Suppressor macrophage treated with lipopolysaccharide for 1 hour (primary cell): ENCODE measurements at regions not wholly inside any gene's neighbourhood (a gene's known extent, or its start where the extent isn't known, plus 50 kb on each side); places are given as distances from the start of the nearest gene placed in this dataset.

Source experiments
- DNase-seq, 3 donors: peaks; one replicate each; pipeline ENCODE4 v3.0.0-alpha.2; 2020 to 2022

DNA sequence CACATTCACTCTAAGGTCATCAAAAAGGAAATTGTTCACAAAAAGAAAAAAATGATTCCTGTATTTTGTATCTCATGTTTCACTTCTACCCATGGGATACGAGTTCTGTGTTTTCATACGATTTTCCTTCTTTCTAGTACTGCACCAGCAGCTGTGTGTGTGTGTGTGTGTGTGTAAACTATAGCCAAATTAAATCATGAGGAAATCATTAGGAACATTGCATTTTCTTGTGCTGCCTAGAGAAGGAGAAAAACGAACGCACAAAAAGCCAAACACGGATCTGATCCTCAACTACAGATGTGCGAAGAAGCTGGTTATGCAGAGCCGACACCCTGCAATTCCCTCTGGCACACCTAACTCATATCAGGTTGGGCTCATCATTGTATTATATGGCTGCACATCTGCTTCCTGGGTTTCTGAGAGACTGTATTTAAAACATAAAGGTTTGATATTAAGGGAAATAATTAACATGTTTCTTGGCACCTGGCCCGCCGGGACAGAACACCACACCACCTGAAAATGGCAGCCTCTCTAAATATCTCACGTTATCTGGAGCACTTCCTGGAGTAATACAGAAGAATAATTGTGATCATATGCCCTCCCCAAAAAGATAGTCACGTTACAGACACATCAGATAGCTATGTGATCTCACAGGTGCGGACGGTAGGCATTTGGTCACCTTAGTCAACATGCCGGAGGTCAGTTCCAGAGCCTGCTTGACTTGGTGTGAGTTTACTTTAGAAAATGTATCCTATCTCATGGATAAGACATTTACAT lies 586.3 kb upstream of the SALL3 start:
- DNase-seq = no peak

DNA sequence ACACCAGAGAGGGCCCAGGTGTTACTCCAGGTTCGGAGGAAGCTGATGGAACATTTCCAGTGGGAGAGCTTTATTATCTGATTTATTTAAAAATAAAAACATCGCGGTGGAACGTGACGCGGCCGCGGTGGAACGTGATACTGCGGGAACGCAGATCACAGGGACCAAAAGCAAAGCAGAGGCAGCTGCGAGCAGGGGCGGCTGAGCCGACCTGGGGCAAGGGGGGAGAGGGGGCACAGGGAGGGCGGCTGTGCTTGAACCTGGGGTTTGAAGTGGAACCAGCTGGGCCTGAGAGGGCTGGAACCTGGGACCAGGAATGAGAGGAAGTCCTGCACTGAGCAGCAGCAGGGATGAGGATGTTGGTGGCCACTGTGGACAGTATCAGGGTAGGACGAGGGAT lies 583.5 kb upstream of the SALL3 start:
- DNase-seq = no peak

DNA sequence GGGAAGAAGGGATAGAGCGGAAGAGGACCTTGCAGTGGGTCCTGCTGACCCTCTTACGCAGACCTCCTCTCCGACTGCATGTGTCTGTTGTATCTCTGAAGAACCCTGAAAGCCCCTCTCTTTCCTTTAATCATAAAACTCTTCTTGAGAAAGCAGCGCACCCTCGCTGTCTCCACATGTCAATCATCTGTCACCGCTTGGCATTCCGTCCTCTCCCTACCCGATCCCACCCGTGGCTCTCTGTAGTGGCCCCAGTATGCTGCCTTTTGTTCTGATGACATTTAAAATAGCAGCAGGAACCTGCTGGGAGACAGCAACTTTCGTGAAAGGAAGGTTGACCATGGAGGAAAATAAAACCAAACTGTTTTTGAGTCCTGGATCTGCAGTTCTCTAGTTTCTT lies 582.9 kb upstream of the SALL3 start:
- DNase-seq = no peak

DNA sequence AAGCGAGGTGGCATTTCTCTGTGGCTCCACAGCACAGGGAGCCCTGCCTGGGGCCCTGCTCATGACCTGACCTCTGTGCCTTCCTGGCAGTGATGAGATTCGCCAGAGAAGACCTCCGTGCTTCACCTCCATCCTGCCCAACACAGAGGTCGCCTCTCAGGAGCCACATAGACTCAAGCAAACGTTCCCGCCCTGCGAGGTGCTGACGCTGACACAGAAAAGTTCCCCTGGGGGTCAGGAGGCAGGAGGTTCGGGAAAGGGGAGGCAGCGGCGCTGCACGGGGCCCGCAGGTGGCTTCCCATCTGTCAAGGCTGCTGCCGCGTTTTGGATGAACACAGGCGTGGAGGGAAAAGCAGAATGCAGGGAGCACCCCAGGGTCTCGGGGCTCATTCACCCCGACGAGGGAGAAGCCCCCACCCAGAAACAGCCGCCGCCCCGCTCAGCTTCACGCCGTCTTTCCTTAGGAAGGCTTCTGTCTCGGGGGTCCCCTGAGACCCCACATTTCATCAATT lies 579.6 kb upstream of the SALL3 start:
- no peak for DNase-seq

DNA sequence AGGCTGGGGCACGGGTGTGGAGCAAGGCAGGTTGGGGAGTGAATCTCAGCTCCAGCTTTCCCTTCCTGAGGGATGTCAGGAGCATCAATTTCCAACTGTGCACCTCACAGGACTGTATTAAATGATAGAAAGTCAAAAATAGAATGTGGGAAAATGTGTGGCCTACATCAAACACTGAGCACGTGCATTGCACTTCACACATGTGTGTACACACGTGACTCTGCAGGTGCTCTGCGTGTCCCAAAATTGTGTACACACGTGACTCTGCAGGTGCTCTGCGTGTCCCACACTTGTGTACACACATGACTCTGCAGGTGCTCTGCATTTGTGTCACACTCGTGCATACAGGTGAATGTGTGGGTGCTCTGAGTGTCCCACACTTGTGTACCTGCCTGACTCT lies 577.2 kb upstream of the SALL3 start:
- no peak for DNase-seq

DNA sequence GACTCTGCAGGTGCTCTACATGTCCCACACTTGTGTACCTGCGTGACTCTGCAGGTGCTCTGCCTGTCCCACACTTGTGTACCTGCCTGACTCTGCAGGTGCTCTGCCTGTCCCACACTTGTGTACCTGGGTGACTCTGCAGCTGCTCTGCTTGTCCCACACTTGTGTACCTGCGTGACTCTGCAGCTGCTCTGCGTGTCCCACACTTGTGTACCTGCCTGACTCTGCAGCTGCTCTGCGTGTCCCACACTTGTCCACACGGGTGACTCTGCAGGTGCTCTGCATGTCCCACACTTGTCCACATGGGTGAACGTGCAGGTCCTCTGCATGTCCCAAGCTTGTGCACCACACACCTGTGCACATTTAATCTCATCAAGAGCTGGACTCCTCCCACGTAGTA lies 576.7 kb upstream of the SALL3 start:
- no peak for DNase-seq

DNA sequence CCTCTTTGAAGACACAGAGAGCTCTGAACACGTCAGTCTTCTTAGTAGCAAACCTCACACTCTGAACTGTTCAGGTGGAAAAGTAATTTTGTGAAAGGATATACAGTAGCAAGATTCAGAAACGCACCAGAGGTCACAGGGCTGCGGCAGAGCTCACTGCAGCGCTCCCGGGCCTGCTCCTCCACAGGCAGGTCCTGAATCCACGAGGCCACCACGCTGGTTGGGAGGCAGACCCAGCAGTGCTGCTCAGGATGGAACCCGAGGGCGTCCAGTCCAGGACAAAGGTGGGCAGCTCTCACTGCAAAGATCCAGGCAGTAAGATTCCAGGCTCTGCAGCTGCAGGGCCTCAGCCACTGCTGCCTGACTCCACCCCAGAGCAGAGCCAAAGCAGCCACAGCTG lies 576.2 kb upstream of the SALL3 start:
- no peak for DNase-seq

DNA sequence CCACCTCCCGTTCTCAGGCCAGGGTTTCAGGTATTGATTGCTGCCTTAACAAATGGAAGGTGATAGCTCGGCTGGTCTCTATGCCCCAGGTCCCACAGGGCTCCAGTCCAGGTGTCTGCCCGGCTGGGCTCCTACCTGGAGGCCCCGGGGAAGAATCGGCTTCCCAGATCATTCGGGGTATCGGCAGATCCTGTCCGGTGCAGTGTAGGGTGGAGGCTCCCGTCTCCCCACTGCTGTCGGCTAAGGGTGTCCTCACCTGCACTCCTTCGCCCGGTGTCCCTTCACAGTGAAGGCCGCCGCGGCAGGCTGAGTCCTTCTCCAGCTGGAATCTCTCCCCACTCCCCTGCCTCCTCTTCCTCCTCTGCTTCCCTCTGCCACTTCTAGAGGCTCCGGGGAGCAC lies 573.9 kb upstream of the SALL3 start:
- no peak for DNase-seq

DNA sequence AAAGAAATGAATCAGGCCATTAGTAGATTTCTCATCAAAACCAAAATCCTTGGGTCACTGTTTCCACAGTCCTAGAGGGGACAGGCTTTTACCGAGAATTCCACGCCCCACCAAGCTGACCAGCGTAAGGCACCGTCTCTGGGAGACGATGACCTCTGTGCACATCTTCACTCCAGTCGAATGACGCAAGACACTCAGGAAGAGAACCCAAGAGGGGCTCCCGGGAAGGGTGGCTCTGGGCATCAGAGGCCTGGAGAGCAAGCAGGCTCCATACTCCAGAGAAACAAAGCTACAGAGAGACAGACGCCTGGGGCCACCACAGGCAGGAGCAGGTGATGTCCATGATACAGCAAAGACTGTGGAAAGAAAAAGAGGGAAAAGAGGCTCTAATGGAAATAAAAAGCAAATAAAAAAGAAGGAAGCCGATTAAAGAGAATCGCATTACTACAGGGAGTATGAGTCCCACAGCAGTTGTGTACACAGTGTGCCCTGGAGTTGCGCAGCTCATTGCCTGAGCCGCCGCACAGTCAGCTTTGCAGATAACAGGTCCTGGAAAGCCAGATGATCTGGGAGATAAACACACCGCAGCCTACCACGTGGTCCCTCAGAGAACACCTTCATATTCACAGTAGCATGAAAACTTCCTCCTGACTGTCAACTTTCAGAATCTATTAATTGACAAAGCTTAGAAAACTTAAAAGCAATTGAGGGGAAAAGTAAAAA lies 572.7 kb upstream of the SALL3 start:
- no peak for DNase-seq

DNA sequence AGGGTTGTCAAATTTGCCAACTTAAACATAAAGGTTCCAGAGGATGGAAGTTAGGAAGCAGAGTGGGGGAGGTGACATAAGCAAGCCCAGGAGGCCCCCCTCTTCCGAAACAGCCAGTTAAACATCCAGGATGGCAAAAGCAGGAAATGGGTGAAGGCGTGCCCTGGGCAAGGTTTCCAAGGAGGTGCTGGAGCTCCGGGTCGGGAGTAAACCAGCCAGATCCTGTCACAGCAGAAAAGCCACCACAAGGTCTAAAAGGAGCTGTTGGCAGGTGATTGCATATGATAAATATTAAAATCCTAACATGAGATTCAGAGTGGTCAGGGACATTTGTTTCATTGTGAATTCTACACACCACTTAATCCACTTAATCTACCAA lies 572.2 kb upstream of the SALL3 start:
- no peak for DNase-seq

DNA sequence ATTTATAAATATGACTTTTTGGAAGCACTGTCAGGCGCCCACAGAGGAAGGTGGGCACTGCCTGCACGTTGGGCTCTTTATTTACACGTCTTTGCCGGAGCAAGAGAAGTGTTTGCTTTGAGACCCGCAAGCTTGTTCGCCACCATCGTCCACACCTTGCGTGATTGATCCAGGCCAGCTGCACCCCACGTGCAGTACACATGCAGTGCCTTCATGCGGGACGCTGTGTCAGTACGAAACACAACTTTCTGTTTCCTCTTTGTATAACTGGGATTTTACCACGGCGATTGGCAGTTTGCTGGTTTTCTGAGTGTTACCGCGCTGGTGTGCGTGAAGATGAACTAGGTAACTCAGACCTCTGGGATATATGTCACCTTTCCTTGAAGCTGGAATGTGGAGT lies 571.0 kb upstream of the SALL3 start:
- DNase-seq = no peak

DNA sequence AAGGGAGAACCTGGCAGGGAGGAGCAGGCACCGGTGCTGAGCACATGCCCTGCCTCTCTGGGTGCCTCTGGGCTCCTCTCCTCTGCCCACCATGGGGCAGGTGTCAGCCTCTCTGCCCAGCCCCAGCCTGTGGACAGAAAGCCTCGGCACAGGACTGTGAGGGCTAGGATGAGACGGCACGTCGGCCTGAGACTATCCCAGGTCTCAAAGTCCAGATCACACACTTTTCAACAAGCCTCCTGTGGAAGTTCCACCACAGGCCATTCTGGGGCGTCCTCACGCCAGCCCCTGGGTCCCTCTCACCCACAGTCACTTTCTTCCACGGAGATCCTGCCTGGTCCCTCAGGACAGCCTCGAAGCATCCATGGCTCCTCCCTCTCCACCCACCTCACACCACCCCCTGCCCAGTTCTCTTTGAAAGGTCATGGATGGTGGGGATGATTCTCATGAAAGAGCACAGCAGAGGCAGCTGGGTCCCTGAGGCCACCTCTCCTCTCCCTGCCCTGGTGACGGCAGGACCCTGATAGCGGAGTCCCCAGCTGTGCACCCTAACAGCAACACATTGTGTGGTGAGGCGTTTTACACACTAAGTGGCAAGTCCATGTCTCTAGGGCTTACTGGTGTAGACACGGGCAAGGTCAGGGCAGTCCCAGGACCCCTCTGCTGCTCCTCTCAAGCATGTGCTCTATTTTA lies 569.4 kb upstream of the SALL3 start:
- no peak for DNase-seq

DNA sequence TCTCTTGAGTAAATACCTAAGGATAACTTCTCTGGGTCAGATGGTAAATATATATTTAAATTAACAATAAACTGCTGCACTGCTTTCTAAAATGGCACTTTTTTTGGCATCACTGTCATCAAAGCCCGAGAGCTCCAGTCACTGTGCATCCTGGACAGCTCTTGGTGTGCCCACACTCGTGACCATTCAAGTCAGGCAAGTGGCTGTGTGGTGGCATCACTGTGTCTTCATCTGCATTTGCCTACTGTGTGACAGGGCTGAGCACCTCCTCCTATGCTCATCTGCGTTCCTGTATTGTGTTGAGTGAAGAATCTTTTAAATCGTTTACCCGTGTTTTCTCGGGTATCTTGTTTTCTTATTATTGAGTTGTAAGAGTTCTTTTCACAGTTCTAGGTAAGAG lies 568.1 kb upstream of the SALL3 start:
- DNase-seq = no peak

DNA sequence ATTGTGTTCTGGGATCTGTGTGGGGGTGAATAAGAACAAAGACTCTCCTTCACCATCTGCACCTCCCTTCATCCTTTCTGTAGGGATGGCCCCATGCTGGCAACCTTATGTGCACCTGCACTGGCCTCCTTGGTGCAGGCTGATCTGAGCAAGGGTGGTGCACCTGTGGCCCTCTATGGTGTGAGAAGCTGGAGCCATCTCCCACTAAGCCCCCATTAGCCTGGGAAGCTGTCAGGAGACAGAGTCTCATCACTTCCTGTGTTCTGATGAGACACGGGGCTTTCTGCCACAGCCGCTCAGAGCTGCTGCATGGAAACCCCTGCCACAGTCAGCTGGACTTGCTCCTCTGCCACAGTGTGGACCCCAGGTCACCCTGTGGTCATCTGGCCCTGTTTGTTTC lies 565.3 kb upstream of the SALL3 start:
- DNase-seq = no peak

DNA sequence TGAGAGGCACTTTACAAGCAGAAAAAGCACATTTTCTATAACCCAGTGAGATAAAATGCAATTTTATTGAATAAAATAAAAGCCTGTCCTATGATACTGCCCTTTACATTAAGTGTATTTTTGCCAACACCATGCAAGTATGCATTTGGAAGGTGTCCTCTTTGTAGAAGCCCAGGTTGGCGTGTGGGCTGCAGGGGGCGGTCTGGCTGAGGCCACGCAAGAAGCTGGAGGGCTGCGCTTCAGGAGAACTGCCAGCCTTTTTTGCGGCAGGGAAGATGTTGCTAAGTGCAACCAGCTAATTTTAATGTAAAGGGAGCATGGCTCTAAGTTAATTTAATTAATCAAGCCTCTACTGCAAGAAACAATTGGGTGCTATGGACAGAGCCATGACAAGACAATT lies 562.8 kb upstream of the SALL3 start:
- DNase-seq = no peak

DNA sequence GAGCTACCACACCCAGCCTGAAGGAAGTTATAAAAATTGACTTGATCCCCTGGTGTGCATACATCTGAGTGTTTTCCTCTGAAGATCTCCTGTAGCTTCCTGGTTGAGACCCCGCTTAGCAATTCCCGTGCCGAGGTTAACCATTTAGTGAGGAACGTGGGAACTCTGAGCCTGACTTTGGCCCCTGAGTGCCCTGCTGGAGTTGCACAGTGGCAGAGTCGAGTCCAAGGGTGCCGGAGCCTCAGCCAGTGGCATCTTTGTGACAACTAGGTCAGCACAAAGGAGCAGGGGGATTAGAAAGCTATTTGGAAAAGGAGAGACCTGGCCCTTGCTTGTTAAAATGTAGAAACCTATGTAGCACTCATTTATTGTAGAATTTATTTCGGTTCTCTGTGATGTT lies 561.2 kb upstream of the SALL3 start:
- no peak for DNase-seq

DNA sequence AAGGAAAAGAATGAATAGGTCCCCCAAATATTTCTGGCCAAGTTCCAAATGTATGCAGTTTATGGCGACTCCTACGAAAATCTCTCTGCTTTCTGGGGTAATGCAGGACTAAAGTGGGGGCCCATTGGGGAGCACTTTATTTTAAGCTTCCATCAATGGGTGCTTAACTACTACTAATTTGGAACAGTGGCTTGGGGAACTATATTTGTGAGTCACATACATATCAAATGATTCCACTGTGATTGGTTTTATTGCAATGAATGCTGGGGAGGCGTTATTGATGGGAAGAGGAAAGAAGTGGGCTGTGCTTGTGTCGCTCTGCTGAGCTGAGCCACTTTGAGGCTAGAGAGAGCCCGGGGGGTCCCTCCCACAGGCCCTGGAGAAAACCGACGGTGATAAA lies 560.4 kb upstream of the SALL3 start:
- DNase-seq = no peak

DNA sequence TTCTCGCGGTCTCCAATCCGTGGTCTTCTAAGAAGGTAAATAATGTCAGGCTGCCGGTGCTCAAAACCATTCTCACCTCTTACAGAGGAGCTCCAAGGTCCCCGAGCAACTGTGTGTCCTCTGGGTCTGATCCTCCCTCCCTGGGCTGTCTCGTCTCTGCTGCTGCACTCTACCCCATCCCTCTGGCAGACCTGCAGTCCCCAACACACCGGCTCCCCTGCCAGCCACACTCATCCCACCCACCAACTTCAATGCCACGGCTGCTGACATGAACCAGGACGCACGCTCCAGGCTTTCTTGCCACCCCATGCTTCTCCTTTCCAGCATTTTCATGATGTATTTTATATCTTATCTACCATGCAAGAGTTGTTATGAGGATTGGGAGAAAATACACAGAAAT lies 559.5 kb upstream of the SALL3 start:
- no peak for DNase-seq

DNA sequence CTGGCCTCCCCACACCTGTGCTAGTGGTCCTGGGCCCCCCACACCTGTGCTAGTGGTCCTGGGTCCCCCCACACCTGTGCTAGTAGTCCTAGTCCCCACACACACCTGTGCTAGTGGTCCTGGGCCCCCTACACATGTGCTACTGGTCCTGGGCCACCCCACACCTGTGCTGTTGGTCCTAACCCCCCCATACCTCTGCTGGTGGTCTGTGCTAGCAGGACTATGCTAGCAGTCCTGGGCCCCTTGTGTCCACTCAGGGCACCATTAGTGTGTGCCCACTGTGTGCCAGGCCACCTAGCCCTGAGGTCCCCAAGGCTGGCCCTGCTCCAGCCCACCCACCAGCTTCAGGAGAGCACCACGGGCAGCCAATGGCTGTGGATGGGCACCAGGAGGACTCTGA lies 558.2 kb upstream of the SALL3 start:
- DNase-seq = no peak

DNA sequence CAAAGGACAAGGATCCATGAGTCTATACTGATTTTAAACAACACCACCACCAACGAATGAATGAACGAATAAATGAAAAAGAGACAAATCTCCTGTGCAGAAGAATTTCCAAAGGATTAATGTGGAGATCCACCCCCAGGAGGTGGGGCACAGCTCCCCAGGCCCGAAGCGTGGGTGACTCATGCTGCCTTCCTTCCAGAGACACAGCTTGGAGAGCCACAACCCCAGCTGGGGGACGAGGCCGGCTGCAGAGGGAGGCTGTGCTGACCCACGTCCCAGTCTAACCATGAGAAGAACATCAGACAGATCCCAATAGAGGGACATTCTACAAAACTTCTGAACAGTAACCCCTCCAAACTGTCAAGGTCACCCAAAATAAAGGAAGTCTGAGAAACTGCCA lies 557.3 kb upstream of the SALL3 start:
- no peak for DNase-seq

DNA sequence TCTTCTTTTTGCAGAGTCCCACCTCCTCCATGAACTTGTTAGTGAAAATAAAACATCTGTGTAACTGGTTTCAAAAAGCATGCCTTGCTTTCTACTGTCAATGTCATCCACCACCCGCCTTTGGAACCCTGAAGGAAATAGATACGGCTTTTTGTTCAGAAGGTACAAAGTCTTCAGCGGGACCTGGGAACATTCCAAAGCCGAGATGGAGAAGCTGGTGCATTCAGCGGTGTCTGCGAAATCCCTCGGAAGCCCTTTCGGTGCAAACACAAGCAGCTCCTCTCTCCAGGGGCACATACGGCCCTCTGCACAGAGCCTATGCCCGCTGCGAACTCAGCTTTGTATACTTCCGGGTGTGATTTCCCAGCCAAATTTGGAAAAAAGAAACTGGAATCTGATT lies 555.8 kb upstream of the SALL3 start:
- no peak for DNase-seq

DNA sequence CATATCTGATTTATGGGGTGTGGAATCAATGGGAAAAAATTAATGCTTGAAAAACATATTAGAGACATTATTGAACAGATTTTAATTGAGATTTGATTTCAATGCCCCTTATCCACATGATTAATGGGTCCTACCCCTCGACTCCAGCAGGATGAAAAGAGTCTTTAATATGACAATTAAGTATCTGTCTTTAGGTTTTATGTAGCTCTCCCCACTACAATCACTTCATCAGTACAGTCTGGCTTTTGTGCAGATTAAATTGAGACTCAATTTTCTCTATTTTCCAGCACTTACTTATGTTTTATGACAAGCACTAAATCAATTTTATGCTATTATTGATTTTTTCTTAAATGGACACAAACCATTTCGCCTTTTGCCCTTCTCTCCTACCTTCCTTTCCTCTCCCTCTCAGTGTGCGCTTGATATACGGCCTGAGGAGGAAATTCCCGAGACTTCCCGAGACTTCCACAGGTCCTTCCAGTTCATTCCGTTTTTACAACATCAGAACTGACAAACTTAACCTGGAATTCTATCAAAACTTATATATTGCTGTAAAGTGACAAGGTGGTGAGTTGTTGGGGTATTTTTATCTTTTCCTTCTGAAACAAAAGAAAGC lies 555.1 kb upstream of the SALL3 start:
- DNase-seq = no peak

DNA sequence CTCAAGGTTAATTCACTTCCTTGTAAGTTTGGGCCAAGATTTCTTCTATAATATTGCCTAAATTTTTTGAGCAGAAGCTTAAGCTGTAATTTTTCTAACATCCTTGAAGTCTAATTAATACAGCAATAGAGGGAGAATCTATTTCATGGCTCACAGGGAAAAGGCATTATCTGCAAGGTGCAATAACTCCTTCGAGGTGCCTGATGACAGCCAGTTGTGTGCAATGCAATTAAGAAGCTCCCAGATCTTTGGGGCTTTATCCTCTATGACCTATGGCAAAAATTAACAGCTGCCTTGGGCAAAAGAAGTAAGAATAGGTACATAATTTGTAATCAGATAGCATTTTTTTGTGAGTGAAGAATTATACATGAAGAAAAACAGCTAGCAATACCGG lies 554.6 kb upstream of the SALL3 start:
- DNase-seq = no peak

DNA sequence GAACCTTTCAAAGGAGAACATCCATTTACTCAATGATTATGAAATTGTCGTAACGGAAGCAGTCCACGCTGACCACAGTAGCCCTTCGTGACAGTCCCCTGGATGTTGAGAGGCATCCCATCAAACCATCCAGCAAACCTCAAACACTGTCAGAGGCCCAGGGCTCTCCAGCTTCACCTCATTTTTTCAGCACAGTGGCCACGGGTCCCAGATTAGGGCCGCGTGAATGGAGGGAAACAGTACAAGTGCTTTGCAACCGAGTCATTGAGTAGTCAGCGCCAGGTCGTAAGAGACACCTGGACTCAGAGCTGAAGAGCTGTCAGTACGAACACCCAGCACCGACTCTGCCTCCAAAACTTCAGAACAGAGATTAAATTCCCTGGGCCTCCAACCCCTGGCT lies 552.5 kb upstream of the SALL3 start:
- no peak for DNase-seq
